HEK293 (cell line): ENCODE measurements at regions not wholly inside any gene's neighbourhood (a gene's known extent, or its start where the extent isn't known, plus 50 kb on each side); places are given as distances from the start of the nearest gene placed in this dataset.

Experiments
- ZBTB1 ChIP-seq: fragments of 450-650 bp; formaldehyde crosslinking; IDR thresholded peaks from 2 replicates; pipeline ENCODE4 v1.5.1; 2016; ENCODE audit warnings: missing biosample characterization, missing genetic modification characterization
- ZBTB8A ChIP-seq: fragments of 450-650 bp; formaldehyde crosslinking; IDR thresholded peaks from 2 replicates; pipeline ENCODE4 v1.5.1; 2016; ENCODE audit warnings: missing biosample characterization, missing genetic modification characterization
- ZNF155 ChIP-seq: fragments of 450-650 bp; formaldehyde crosslinking; IDR thresholded peaks from 2 replicates; pipeline ENCODE4 v1.5.1; 2016; ENCODE audit warnings: missing biosample characterization, missing genetic modification characterization
- ZNF350 ChIP-seq: fragments of 450-650 bp; formaldehyde crosslinking; IDR thresholded peaks from 2 replicates; pipeline ENCODE4 v1.5.0; 2017; ENCODE audit warnings: missing biosample characterization, mild to moderate bottlenecking, missing genetic modification characterization
- ZNF423 ChIP-seq: fragments of 450-650 bp; formaldehyde crosslinking; IDR thresholded peaks from 2 replicates; pipeline ENCODE4 v1.5.1; 2016; ENCODE audit warnings: missing biosample characterization, missing genetic modification characterization
- ZNF621 ChIP-seq: fragments of 450-650 bp; formaldehyde crosslinking; IDR thresholded peaks from 2 replicates; pipeline ENCODE4 v1.5.1; 2017; ENCODE audit warnings: missing biosample characterization, missing genetic modification characterization
- ZNF629 ChIP-seq: fragments of 450-650 bp; formaldehyde crosslinking; IDR thresholded peaks from 2 replicates; pipeline ENCODE4 v1.5.1; 2017; ENCODE audit warnings: missing biosample characterization, missing genetic modification characterization
- ZNF670 ChIP-seq: fragments of 450-650 bp; formaldehyde crosslinking; IDR thresholded peaks from 2 replicates; pipeline ENCODE4 v1.5.1; 2016; ENCODE audit warnings: missing biosample characterization, missing genetic modification characterization, low read depth
- TF ChIP-seq, protein P1 (sequence below): IDR thresholded peaks from 2 replicates; pipeline ENCODE4 v1.6.1; 2011; ENCODE audit warnings: mild to moderate bottlenecking, low read depth, low read length, borderline replicate concordance
- TF ChIP-seq, protein P2 (sequence below): fragments of 450-650 bp; formaldehyde crosslinking; IDR thresholded peaks from 2 replicates; pipeline ENCODE4 v1.5.1; 2016; ENCODE audit warnings: missing biosample characterization, missing genetic modification characterization
- TF ChIP-seq, protein P3 (sequence below): fragments of 450-650 bp; formaldehyde crosslinking; IDR thresholded peaks from 2 replicates; pipeline ENCODE4 v1.5.1; 2016; ENCODE audit warnings: missing biosample characterization, missing genetic modification characterization
- TF ChIP-seq, protein P4 (sequence below): fragments of 450-650 bp; formaldehyde crosslinking; IDR thresholded peaks from 2 replicates; pipeline ENCODE4 v1.5.1; 2016; ENCODE audit warnings: missing biosample characterization, missing genetic modification characterization
- TF ChIP-seq, protein P5 (sequence below): fragments of 450-650 bp; formaldehyde crosslinking; IDR thresholded peaks from 2 replicates; pipeline ENCODE4 v1.5.1; 2016; ENCODE audit warnings: missing biosample characterization, missing genetic modification characterization

DNA sequence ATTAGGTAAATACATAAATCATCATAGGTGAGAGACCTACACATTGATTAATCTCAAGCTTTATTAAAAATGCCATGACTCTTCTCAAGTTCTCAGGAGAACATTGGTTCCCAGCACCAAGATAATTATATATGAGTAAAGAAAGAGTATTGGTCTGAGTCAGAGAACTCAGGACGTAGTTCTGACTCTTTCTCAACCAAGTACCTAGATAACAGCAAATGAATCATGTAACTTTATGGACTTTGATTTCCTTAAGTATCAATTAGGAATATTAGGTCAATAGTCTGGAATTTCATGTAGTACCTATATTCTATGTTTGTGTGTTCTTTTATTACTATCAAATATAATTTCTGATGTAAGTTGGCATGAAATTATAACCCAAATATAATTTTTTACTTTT, 409.9 kb downstream of the GABRG1 start:
- TF ChIP-seq, protein P1, sequence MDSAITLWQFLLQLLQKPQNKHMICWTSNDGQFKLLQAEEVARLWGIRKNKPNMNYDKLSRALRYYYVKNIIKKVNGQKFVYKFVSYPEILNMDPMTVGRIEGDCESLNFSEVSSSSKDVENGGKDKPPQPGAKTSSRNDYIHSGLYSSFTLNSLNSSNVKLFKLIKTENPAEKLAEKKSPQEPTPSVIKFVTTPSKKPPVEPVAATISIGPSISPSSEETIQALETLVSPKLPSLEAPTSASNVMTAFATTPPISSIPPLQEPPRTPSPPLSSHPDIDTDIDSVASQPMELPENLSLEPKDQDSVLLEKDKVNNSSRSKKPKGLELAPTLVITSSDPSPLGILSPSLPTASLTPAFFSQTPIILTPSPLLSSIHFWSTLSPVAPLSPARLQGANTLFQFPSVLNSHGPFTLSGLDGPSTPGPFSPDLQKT = no peak
- TF ChIP-seq, protein P2, sequence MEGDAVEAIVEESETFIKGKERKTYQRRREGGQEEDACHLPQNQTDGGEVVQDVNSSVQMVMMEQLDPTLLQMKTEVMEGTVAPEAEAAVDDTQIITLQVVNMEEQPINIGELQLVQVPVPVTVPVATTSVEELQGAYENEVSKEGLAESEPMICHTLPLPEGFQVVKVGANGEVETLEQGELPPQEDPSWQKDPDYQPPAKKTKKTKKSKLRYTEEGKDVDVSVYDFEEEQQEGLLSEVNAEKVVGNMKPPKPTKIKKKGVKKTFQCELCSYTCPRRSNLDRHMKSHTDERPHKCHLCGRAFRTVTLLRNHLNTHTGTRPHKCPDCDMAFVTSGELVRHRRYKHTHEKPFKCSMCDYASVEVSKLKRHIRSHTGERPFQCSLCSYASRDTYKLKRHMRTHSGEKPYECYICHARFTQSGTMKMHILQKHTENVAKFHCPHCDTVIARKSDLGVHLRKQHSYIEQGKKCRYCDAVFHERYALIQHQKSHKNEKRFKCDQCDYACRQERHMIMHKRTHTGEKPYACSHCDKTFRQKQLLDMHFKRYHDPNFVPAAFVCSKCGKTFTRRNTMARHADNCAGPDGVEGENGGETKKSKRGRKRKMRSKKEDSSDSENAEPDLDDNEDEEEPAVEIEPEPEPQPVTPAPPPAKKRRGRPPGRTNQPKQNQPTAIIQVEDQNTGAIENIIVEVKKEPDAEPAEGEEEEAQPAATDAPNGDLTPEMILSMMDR = no peak
- TF ChIP-seq ZBTB8A (tag by site-specific recombination) (no peak), ZBTB1 (tag by site-specific recombination) (no peak), ZNF423 (tag by site-specific recombination) (no peak), ZNF670 (tag by site-specific recombination) (no peak), ZNF621 (tag by site-specific recombination) (no peak), ZNF155 (tag by site-specific recombination) (no peak), ZNF350 (tag by site-specific recombination) (no peak), ZNF629 (no peak)
- TF ChIP-seq, protein P3, sequence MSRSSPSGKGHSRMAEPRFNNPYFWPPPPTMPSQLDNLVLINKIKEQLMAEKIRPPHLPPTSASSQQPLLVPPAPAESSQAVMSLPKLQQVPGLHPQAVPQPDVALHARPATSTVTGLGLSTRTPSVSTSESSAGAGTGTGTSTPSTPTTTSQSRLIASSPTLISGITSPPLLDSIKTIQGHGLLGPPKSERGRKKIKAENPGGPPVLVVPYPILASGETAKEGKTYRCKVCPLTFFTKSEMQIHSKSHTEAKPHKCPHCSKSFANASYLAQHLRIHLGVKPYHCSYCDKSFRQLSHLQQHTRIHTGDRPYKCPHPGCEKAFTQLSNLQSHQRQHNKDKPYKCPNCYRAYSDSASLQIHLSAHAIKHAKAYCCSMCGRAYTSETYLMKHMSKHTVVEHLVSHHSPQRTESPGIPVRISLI (tag by site-specific recombination) = no peak
- TF ChIP-seq, protein P4, sequence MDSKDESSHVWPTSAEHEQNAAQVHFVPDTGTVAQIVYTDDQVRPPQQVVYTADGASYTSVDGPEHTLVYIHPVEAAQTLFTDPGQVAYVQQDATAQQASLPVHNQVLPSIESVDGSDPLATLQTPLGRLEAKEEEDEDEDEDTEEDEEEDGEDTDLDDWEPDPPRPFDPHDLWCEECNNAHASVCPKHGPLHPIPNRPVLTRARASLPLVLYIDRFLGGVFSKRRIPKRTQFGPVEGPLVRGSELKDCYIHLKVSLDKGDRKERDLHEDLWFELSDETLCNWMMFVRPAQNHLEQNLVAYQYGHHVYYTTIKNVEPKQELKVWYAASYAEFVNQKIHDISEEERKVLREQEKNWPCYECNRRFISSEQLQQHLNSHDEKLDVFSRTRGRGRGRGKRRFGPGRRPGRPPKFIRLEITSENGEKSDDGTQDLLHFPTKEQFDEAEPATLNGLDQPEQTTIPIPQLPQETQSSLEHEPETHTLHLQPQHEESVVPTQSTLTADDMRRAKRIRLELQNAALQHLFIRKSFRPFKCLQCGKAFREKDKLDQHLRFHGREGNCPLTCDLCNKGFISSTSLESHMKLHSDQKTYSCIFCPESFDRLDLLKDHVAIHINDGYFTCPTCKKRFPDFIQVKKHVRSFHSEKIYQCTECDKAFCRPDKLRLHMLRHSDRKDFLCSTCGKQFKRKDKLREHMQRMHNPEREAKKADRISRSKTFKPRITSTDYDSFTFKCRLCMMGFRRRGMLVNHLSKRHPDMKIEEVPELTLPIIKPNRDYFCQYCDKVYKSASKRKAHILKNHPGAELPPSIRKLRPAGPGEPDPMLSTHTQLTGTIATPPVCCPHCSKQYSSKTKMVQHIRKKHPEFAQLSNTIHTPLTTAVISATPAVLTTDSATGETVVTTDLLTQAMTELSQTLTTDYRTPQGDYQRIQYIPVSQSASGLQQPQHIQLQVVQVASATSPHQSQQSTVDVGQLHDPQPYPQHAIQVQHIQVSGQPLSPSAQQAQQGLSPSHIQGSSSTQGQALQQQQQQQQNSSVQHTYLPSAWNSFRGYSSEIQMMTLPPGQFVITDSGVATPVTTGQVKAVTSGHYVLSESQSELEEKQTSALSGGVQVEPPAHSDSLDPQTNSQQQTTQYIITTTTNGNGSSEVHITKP (tag by site-specific recombination) = no peak
- TF ChIP-seq, protein P5, sequence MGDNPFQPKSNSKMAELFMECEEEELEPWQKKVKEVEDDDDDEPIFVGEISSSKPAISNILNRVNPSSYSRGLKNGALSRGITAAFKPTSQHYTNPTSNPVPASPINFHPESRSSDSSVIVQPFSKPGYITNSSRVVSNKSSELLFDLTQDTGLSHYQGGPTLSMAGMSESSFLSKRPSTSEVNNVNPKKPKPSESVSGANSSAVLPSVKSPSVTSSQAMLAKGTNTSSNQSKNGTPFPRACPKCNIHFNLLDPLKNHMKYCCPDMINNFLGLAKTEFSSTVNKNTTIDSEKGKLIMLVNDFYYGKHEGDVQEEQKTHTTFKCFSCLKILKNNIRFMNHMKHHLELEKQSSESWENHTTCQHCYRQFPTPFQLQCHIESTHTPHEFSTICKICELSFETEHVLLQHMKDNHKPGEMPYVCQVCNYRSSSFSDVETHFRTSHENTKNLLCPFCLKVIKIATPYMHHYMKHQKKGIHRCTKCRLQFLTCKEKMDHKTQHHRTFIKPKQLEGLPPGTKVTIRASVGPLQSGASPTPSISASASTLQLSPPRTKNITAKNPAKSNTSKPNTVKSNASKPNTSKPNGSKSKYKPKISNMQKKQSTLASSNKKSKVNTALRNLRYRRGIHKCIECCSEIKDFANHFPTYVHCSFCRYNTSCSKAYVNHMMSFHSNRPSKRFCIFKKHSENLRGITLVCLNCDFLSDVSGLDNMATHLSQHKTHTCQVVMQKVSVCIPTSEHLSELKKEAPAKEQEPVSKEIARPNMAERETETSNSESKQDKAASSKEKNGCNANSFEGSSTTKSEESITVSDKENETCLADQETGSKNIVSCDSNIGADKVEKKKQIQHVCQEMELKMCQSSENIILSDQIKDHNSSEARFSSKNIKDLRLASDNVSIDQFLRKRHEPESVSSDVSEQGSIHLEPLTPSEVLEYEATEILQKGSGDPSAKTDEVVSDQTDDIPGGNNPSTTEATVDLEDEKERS (tag by site-specific recombination) = no peak
